ENCODE measurements at regions not wholly inside any gene's neighbourhood (a gene's known extent, or its start where the extent isn't known, plus 50 kb on each side); places are given as distances from the start of the nearest gene placed in this dataset.
A peak's percentile ranks its signal among the peaks of the same experiment; 100 is the strongest.

- no peak for DNase-seq (ENCODE audit: low read depth)
- TF ChIP-seq CTCF (conservative IDR thresholded peaks at IDR 0.05; ENCODE audit: low read depth, low read length), result no peak
- H3K4me3 ChIP-seq (ENCODE audit: low read length), result no peak overlapping the region
Observed at GRCh38 chr17:72273289-72274056, 152.7 kb downstream of the SOX9 start.

GRCh38 chr17:72274614-72275013, 153.8 kb downstream of the SOX9 start:
- no peak for DNase-seq (ENCODE audit: low read depth)
- TF ChIP-seq CTCF (conservative IDR thresholded peaks at IDR 0.05; ENCODE audit: low read depth, low read length), result no peak
- no peak overlapping the region for H3K4me3 ChIP-seq (ENCODE audit: low read length)

- TF ChIP-seq CTCF (conservative IDR thresholded peaks at IDR 0.05; ENCODE audit: low read depth, low read length), result no peak
- no peak for DNase-seq (ENCODE audit: low read depth)
- no peak overlapping the region for H3K4me3 ChIP-seq (ENCODE audit: low read length)
Observed at GRCh38 chr17:72280881-72281280, 160.1 kb downstream of the SOX9 start.

- no peak for TF ChIP-seq CTCF (conservative IDR thresholded peaks at IDR 0.05; ENCODE audit: low read depth, low read length)
- no peak overlapping the region for H3K4me3 ChIP-seq (ENCODE audit: low read length)
- no peak for DNase-seq (ENCODE audit: low read depth)
Observed at GRCh38 chr17:72282439-72283029, 161.7 kb downstream of the SOX9 start.

GRCh38 chr17:72284806-72285205, 164.0 kb downstream of the SOX9 start:
- no peak for TF ChIP-seq CTCF (conservative IDR thresholded peaks at IDR 0.05; ENCODE audit: low read depth, low read length)
- no peak for DNase-seq (ENCODE audit: low read depth)
- H3K4me3 ChIP-seq (ENCODE audit: low read length), result no peak overlapping the region

- H3K4me3 ChIP-seq (ENCODE audit: low read length), result no peak overlapping the region
- peak; percentile 34 for TF ChIP-seq CTCF (conservative IDR thresholded peaks at IDR 0.05; ENCODE audit: low read depth, low read length)
- DNase-seq (ENCODE audit: low read depth), result no peak
Observed at GRCh38 chr17:72287586-72287985, 166.8 kb downstream of the SOX9 start.

GRCh38 chr17:72294487-72294893, 173.7 kb downstream of the SOX9 start:
- no peak overlapping the region for H3K4me3 ChIP-seq (ENCODE audit: low read length)
- DNase-seq (ENCODE audit: low read depth), result no peak
- TF ChIP-seq CTCF (conservative IDR thresholded peaks at IDR 0.05; ENCODE audit: low read depth, low read length), result no peak
